ENCODE measurements at regions not wholly inside any gene's neighbourhood (a gene's known extent, or its start where the extent isn't known, plus 50 kb on each side); places are given as distances from the start of the nearest gene placed in this dataset.

DNA sequence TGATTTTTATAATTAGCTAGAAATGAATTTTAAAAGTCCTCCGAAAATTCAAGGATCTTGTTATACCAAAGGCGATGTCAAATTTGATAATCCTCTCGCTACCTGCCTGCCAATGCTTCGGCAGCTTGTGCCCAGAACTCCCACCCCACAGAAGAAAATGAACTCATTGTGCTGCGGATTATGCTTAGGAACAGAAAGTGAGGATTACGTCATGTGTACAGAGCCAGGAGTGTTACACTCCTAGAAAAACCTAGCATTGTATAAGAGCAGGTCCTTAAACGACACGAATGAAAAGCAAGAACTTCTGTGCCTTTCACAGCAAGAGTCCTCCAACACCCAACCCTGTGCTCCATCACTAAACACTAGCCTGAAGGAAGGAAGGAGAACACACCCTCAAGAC, 168.3 kb downstream of the RNF152 start:
- intact Hi-C loops (cut with DNase I), result no loop called here
- Histone ChIP-seq H3K36me3 (no peaks in the 10 kb centered on the region), H3K27ac (no peak overlapping the region), H3K9me3 (no peaks in the 10 kb centered on the region), H3K4me1 (replicated peaks) (no peaks in the 10 kb centered on the region), H3K4me3 (no peak overlapping the region), H3K27me3 (replicated peaks; ENCODE audit: insufficient read depth) (no peaks in the 10 kb centered on the region)
- TF ChIP-seq POLR2AphosphoS5 (IDR thresholded peaks at IDR 0.05) (no peak), POLR2A (IDR thresholded peaks at IDR 0.05) (no peak)
- TF ChIP-seq, protein P1, sequence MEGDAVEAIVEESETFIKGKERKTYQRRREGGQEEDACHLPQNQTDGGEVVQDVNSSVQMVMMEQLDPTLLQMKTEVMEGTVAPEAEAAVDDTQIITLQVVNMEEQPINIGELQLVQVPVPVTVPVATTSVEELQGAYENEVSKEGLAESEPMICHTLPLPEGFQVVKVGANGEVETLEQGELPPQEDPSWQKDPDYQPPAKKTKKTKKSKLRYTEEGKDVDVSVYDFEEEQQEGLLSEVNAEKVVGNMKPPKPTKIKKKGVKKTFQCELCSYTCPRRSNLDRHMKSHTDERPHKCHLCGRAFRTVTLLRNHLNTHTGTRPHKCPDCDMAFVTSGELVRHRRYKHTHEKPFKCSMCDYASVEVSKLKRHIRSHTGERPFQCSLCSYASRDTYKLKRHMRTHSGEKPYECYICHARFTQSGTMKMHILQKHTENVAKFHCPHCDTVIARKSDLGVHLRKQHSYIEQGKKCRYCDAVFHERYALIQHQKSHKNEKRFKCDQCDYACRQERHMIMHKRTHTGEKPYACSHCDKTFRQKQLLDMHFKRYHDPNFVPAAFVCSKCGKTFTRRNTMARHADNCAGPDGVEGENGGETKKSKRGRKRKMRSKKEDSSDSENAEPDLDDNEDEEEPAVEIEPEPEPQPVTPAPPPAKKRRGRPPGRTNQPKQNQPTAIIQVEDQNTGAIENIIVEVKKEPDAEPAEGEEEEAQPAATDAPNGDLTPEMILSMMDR (IDR thresholded peaks at IDR 0.05), result no peak
- no peak for DNase-seq (ENCODE audit: low spot score)
- WGBS, result 92% methylated on average over 8 of the region's 8 CpGs

DNA sequence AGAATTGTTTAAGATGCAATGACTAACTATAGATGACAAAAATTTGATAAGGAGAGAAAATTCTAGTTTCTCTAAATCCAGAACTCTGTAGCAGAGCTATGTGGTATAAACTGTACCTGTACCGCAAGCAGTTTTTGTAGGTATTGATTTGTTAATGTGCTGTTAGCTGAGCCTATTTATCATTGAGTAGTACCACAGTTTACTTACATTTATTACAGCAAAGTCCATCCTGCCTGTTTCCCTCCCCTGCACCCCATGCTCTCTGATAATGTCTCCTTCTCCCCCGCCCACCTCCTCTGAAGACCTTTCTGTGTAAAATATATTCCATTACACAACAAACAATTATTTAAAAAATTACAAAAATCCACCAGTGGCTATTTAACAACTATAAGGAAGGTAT, 170.6 kb downstream of the RNF152 start:
- TF ChIP-seq POLR2AphosphoS5 (IDR thresholded peaks at IDR 0.05) (no peak), POLR2A (IDR thresholded peaks at IDR 0.05) (no peak)
- TF ChIP-seq, protein P1 (IDR thresholded peaks at IDR 0.05), result no peak
- no peak overlapping the region for H3K4me3 ChIP-seq

DNA sequence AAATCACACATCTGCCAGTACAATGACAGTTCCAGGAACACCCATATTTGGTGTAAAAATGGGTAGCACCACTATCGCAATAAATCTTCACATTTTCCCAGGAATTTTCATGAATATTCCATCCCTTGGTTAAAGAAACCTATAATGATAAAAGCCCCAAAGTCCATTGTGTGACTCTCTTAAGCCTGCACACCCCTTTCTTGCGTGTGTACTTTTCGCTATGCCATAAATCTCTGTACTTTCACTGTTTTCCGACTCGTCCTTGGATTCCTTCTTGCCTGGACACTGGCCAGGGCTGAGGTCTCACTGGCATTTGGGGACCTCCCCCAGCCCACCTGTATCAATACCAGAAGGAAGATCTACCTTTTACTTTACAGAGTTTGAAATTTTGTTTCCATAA, 172.3 kb downstream of the RNF152 start:
- intact Hi-C loops (cut with DNase I), result no loop called here
- no peak overlapping the region for H3K4me3 ChIP-seq
- H3K27me3 ChIP-seq (replicated peaks; ENCODE audit: insufficient read depth), result no peaks in the 10 kb centered on the region
- no peak overlapping the region for H3K27ac ChIP-seq
- H3K36me3 ChIP-seq, result no peaks in the 10 kb centered on the region
- no peaks in the 10 kb centered on the region for H3K9me3 ChIP-seq
- no peaks in the 10 kb centered on the region for H3K4me1 ChIP-seq (replicated peaks)
- 58% methylated on average over 5 of the region's 5 CpGs for WGBS
- TF ChIP-seq, protein P1 (IDR thresholded peaks at IDR 0.05), result no peak
- TF ChIP-seq POLR2A (IDR thresholded peaks at IDR 0.05) (no peak), POLR2AphosphoS5 (IDR thresholded peaks at IDR 0.05) (no peak)
- DNase-seq (ENCODE audit: low spot score), result no peak

More for the DNA sequence above, 170.6 kb downstream of the RNF152 start:
- H3K4me1 ChIP-seq (replicated peaks), result no peaks in the 10 kb centered on the region
- no peaks in the 10 kb centered on the region for H3K27me3 ChIP-seq (replicated peaks; ENCODE audit: insufficient read depth)
- no peak overlapping the region for H3K27ac ChIP-seq
- no peak for DNase-seq (ENCODE audit: low spot score)
- no peaks in the 10 kb centered on the region for H3K36me3 ChIP-seq
- 93% methylated on average over 2 of the region's 2 CpGs for WGBS
- no peaks in the 10 kb centered on the region for H3K9me3 ChIP-seq
- intact Hi-C loops (cut with DNase I), result no loop called here

DNA sequence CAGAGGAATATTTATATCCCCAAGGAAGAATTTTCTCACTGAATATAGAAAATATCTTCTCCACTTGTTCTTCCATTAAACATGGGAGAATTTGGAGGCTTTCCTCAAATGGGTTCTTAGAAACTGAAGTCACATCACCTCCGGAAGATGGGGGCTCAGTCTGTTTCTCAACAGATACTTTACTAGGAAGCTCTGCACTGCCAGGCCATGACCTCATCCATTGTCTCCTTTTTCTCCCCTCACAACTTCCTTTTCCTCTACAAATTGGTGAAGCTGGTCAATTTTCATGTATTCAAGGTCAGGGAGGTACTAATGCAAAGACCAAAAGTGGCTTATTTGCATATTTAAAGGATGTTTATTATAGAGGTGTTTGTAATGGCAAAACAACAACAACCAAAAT, 173.1 kb downstream of the RNF152 start:
- H3K27me3 ChIP-seq (replicated peaks; ENCODE audit: insufficient read depth), result no peaks in the 10 kb centered on the region
- DNase-seq (ENCODE audit: low spot score), result no peak
- no peaks in the 10 kb centered on the region for H3K9me3 ChIP-seq
- no peaks in the 10 kb centered on the region for H3K36me3 ChIP-seq
- no peak overlapping the region for H3K27ac ChIP-seq
- intact Hi-C loops (cut with DNase I), result no loop called here
- no peaks in the 10 kb centered on the region for H3K4me1 ChIP-seq (replicated peaks)
- H3K4me3 ChIP-seq, result no peak overlapping the region
- TF ChIP-seq, protein P1 (IDR thresholded peaks at IDR 0.05), result no peak
- TF ChIP-seq POLR2A (IDR thresholded peaks at IDR 0.05), result no peak
- no peak for TF ChIP-seq POLR2AphosphoS5 (IDR thresholded peaks at IDR 0.05)
- 93% methylated on average over 1 of the region's 1 CpG for WGBS

DNA sequence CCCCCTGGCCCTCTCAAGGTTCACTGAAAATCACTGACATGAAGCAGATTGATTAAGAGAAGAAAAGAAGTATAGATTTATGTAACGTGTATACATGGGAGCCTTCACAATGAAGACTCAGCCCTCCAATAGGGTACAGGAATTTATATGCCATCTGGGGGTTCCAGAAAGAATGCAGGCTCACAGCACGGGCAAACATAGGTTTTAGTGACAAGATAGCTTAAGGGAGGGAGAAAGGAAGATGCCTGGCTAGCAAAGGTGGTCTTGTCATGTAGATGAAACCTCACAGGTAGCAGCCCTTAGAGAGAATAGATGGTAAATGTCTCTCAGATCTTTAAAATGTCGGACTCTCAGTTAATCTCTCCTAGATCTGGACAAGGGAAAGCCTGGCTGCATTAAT, 173.9 kb downstream of the RNF152 start:
- Histone ChIP-seq H3K9me3 (no peaks in the 10 kb centered on the region), H3K27ac (no peak overlapping the region), H3K27me3 (replicated peaks; ENCODE audit: insufficient read depth) (no peaks in the 10 kb centered on the region), H3K4me1 (replicated peaks) (no peaks in the 10 kb centered on the region), H3K36me3 (no peaks in the 10 kb centered on the region), H3K4me3 (no peak overlapping the region)
- DNase-seq (ENCODE audit: low spot score), result no peak
- TF ChIP-seq, protein P1 (IDR thresholded peaks at IDR 0.05), result no peak
- TF ChIP-seq POLR2A (IDR thresholded peaks at IDR 0.05) (no peak), POLR2AphosphoS5 (IDR thresholded peaks at IDR 0.05) (no peak)
- 67% methylated on average over 3 of the region's 3 CpGs for WGBS
- intact Hi-C loops (cut with DNase I), result no loop called here

Data from prostate gland (tissue), 2 donors.